RCC 7860 (cell line): ENCODE measurements at regions not wholly inside any gene's neighbourhood (a gene's known extent, or its start where the extent isn't known, plus 50 kb on each side); places are given as distances from the start of the nearest gene placed in this dataset.

Experiments
- DNase-seq: peaks from one replicate; pipeline ENCODE4 v3.0.0-alpha.2; 2015; ENCODE audit warnings: low spot score
- FAIRE-seq: peaks from 2 replicates; lab custom pipeline; 2012; peaks lifted over from hg19 to GRCh38; lab: Jason Lieb, UNC

GRCh38 chr5:173716058-173716682 lies 99.7 kb upstream of the BOD1 start:
- no peak for DNase-seq
- no peak for FAIRE-seq

GRCh38 chr5:173717959-173718358 lies 101.5 kb upstream of the BOD1 start:
- DNase-seq (no peak), FAIRE-seq (no peak)

GRCh38 chr5:173718469-173718868 lies 102.0 kb upstream of the BOD1 start:
- FAIRE-seq (no peak), DNase-seq (no peak)

GRCh38 chr5:173719731-173720082 lies 103.3 kb upstream of the BOD1 start:
- no peak for DNase-seq
- FAIRE-seq, result no peak

GRCh38 chr5:173720286-173720952 lies 104.0 kb upstream of the BOD1 start:
- DNase-seq, result no peak
- FAIRE-seq, result no peak

GRCh38 chr5:173720953-173721600 lies 104.6 kb upstream of the BOD1 start:
- no peak for FAIRE-seq
- no peak for DNase-seq

GRCh38 chr5:173721601-173722232 lies 105.3 kb upstream of the BOD1 start:
- FAIRE-seq (no peak), DNase-seq (no peak)

- no peak for FAIRE-seq
- DNase-seq, result no peak
Measured at GRCh38 chr5:173726846-173727557, 110.6 kb upstream of the BOD1 start.

- DNase-seq (no peak), FAIRE-seq (no peak)
Measured at GRCh38 chr5:173727839-173728778, 111.7 kb upstream of the BOD1 start.

GRCh38 chr5:173729079-173729765 lies 112.8 kb upstream of the BOD1 start:
- no peak for DNase-seq
- FAIRE-seq, result no peak

- no peak for DNase-seq
Measured at GRCh38 chr5:173730632-173731298, 114.3 kb upstream of the BOD1 start.

GRCh38 chr5:173733021-173733420 lies 116.6 kb upstream of the BOD1 start:
- DNase-seq (no peak), FAIRE-seq (no peak)

More at GRCh38 chr5:173730632-173731298, 114.3 kb upstream of the BOD1 start:
- no peak for FAIRE-seq

GRCh38 chr5:173733425-173733824 lies 117.0 kb upstream of the BOD1 start:
- DNase-seq (no peak), FAIRE-seq (no peak)

GRCh38 chr5:173733831-173734501 lies 117.5 kb upstream of the BOD1 start:
- DNase-seq, result no peak

GRCh38 chr5:173734716-173735115 lies 118.3 kb upstream of the BOD1 start:
- DNase-seq (no peak), FAIRE-seq (no peak)

More at GRCh38 chr5:173733831-173734501, 117.5 kb upstream of the BOD1 start:
- FAIRE-seq, result no peak

- no peak for FAIRE-seq
Measured at GRCh38 chr5:173735184-173735583, 118.7 kb upstream of the BOD1 start.

GRCh38 chr5:173735691-173736090 lies 119.2 kb upstream of the BOD1 start:
- FAIRE-seq, result no peak
- no peak for DNase-seq

More at GRCh38 chr5:173735184-173735583, 118.7 kb upstream of the BOD1 start:
- no peak for DNase-seq

GRCh38 chr5:173736374-173736773 lies 119.9 kb upstream of the BOD1 start:
- no peak for FAIRE-seq

More at GRCh38 chr5:173736374-173736773, 119.9 kb upstream of the BOD1 start:
- no peak for DNase-seq
